Fibroblast of gingiva (primary cell): ENCODE measurements at regions not wholly inside any gene's neighbourhood (a gene's known extent, or its start where the extent isn't known, plus 50 kb on each side); places are given as distances from the start of the nearest gene placed in this dataset.
"Not testable (repeated sequence)": the region's sequence is repeated elsewhere in the genome, so short reads cannot be mapped to it uniquely, and the experiment has no call there.

Source experiments
- DNase-seq: peaks from one replicate; pipeline ENCODE4 v3.0.0-alpha.2; 2011; ENCODE audit warnings: low read depth

GRCh38 chr5:93682471-93683404 lies 58.7 kb downstream of the POU5F2 start:
- DNase-seq: not testable (repeated sequence)

- no peak for DNase-seq
Measured at GRCh38 chr5:93681432-93681831, 60.0 kb downstream of the POU5F2 start.

- DNase-seq: peak; percentile 95
Measured at GRCh38 chr5:93677359-93677891, 64.0 kb downstream of the POU5F2 start.

- DNase-seq: no peak
Measured at GRCh38 chr5:93676704-93677103, 64.7 kb downstream of the POU5F2 start.

- no peak for DNase-seq
Measured at GRCh38 chr5:93675460-93676450, 65.6 kb downstream of the POU5F2 start.

GRCh38 chr5:93674866-93675459 lies 66.4 kb downstream of the POU5F2 start:
- DNase-seq: no peak

GRCh38 chr5:93674138-93674537 lies 67.3 kb downstream of the POU5F2 start:
- DNase-seq: no peak

- no peak for DNase-seq
Measured at GRCh38 chr5:93673316-93673954, 68.0 kb downstream of the POU5F2 start.

- DNase-seq: no peak
Measured at GRCh38 chr5:93665648-93666047, 75.8 kb downstream of the POU5F2 start.

GRCh38 chr5:93660677-93661076 lies 77.7 kb downstream of the NR2F1 start:
- DNase-seq: no peak

- no peak for DNase-seq
Measured at GRCh38 chr5:93658044-93658443, 75.0 kb downstream of the NR2F1 start.

GRCh38 chr5:93654676-93655075 lies 71.7 kb downstream of the NR2F1 start:
- no peak for DNase-seq

- DNase-seq: no peak
Measured at GRCh38 chr5:93653716-93654115, 70.7 kb downstream of the NR2F1 start.

- DNase-seq: no peak
Measured at GRCh38 chr5:93649234-93649900, 66.3 kb downstream of the NR2F1 start.

GRCh38 chr5:93644760-93645159 lies 61.7 kb downstream of the NR2F1 start:
- DNase-seq: no peak
